Hindlimb muscle (tissue), 1 donor: ENCODE measurements at regions not wholly inside any gene's neighbourhood (a gene's known extent, or its start where the extent isn't known, plus 50 kb on each side); places are given as distances from the start of the nearest gene placed in this dataset.

Experiments
- DNase-seq: peaks from one replicate; pipeline ENCODE4 v3.0.0-alpha.2; 2013

- no peak for DNase-seq
These were observed 73.9 kb upstream of the C16orf82 start for GRCh38 chr16:26992666-26993349.

- no peak for DNase-seq
These were observed 73.2 kb upstream of the C16orf82 start for GRCh38 chr16:26993511-26993910.

DNA sequence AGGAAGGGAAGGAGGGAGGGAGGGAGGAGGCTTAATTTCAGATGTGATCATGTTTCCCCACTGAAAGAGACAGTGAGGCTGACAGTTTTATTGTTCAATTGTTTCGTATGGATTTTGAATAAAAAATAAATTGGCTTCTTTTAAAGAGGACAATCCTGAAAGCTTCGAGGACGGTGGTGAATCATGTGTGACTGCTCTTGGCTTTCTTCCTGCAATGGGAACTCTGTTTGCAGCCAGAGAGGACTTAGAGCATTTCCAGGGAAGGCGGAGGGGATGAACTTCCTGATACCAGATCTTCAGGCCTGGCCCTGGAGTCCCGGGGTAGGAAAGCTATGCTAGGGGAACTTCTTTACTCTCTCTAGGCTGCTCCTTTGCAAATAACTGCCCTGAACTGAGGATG lies 72.8 kb upstream of the C16orf82 start:
- peak; percentile 16 for DNase-seq

- no peak for DNase-seq
These were observed 71.2 kb upstream of the C16orf82 start for GRCh38 chr16:26995522-26995921.

GRCh38 chr16:27005386-27005785 lies 61.3 kb upstream of the C16orf82 start:
- DNase-seq = no peak
